ENCODE measurements at regions not wholly inside any gene's neighbourhood (a gene's known extent, or its start where the extent isn't known, plus 50 kb on each side); places are given as distances from the start of the nearest gene placed in this dataset.

DNA sequence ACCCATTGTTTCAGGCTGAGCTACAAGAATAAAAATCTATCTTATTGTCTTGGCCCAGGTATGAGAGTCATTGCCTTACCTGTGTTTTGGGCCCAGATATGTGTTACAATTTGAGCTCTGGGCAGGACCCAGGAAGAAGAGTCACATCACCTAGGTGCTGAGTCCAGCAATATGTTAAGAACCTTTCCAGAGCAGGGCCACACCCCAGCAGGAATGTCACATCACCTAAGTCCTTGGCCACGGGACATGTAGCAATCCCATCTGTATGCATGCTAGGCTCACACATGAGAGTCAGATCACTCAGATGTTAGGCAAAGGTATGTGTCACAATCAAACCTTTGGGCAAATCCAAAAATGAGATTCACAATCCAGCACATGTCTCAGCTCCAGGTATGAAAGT is 2103.5 kb downstream of the TP53TG3F start:
- intact Hi-C loops (cut with DNase I): no loop called here
- no peak overlapping the region for H3K27ac ChIP-seq
- no peak overlapping the region for H3K4me3 ChIP-seq
- DNase-seq (ENCODE audit: low spot score in 2 of 2): no peak
- H3K36me3 ChIP-seq: no peaks in the 10 kb centered on the region
- H3K4me1 ChIP-seq: no peaks in the 10 kb centered on the region
- no peaks in the 10 kb centered on the region for H3K27me3 ChIP-seq
- TF ChIP-seq, protein P1, sequence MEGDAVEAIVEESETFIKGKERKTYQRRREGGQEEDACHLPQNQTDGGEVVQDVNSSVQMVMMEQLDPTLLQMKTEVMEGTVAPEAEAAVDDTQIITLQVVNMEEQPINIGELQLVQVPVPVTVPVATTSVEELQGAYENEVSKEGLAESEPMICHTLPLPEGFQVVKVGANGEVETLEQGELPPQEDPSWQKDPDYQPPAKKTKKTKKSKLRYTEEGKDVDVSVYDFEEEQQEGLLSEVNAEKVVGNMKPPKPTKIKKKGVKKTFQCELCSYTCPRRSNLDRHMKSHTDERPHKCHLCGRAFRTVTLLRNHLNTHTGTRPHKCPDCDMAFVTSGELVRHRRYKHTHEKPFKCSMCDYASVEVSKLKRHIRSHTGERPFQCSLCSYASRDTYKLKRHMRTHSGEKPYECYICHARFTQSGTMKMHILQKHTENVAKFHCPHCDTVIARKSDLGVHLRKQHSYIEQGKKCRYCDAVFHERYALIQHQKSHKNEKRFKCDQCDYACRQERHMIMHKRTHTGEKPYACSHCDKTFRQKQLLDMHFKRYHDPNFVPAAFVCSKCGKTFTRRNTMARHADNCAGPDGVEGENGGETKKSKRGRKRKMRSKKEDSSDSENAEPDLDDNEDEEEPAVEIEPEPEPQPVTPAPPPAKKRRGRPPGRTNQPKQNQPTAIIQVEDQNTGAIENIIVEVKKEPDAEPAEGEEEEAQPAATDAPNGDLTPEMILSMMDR (IDR thresholded peaks at IDR 0.05): no peak
- no peaks in the 10 kb centered on the region for H3K9me3 ChIP-seq

GRCh38 chr16:35564148-35564547 is 2104.7 kb downstream of the TP53TG3F start:
- DNase-seq (ENCODE audit: low spot score in 2 of 2): no peak
- intact Hi-C loops (cut with DNase I): no loop called here
- no peaks in the 10 kb centered on the region for H3K9me3 ChIP-seq
- TF ChIP-seq, protein P1 (IDR thresholded peaks at IDR 0.05): no peak
- H3K36me3 ChIP-seq: no peaks in the 10 kb centered on the region
- no peaks in the 10 kb centered on the region for H3K27me3 ChIP-seq
- no peak overlapping the region for H3K27ac ChIP-seq
- H3K4me3 ChIP-seq: no peak overlapping the region
- H3K4me1 ChIP-seq: no peaks in the 10 kb centered on the region

- no peak for DNase-seq (ENCODE audit: low spot score in 2 of 2)
- H3K4me1 ChIP-seq: no peaks in the 10 kb centered on the region
- H3K36me3 ChIP-seq: no peaks in the 10 kb centered on the region
- H3K4me3 ChIP-seq: no peak overlapping the region
- H3K27ac ChIP-seq: no peak overlapping the region
- intact Hi-C loops (cut with DNase I): no loop called here
- TF ChIP-seq, protein P1 (IDR thresholded peaks at IDR 0.05): no peak
- H3K27me3 ChIP-seq: no peaks in the 10 kb centered on the region
- no peaks in the 10 kb centered on the region for H3K9me3 ChIP-seq
Measured at GRCh38 chr16:35564889-35565288, 2105.5 kb downstream of the TP53TG3F start.

GRCh38 chr16:35565626-35566025 is 2106.2 kb downstream of the TP53TG3F start:
- Histone ChIP-seq H3K27ac (no peak overlapping the region), H3K27me3 (no peaks in the 10 kb centered on the region), H3K36me3 (no peaks in the 10 kb centered on the region), H3K4me3 (no peak overlapping the region), H3K4me1 (no peaks in the 10 kb centered on the region), H3K9me3 (no peaks in the 10 kb centered on the region)
- DNase-seq (ENCODE audit: low spot score in 2 of 2): no peak
- intact Hi-C loops (cut with DNase I): no loop called here
- TF ChIP-seq, protein P1 (IDR thresholded peaks at IDR 0.05): no peak

DNA sequence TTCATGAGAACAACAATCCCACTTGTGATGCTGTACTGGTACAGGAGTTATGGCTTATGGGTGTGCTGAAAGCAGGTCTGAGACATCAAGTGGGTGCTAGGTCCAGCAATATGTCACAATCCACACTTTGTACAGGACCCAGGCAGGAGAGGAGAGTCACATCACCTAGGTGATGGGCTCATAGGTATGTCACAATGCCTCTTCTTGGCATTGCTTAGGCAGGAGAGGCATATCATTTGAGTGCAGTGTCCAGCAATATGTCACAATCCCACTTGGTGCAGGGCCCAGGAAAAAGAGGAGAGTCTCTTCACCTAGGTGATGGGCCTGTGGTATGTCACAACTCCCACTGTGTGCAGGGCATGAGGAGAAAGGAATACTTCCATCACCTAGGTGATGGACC is 2110.0 kb downstream of the TP53TG3F start:
- Histone ChIP-seq H3K27me3 (no peaks in the 10 kb centered on the region), H3K4me3 (no peak overlapping the region), H3K4me1 (no peaks in the 10 kb centered on the region), H3K9me3 (no peaks in the 10 kb centered on the region), H3K27ac (no peak overlapping the region), H3K36me3 (no peaks in the 10 kb centered on the region)
- intact Hi-C loops (cut with DNase I): no loop called here
- no peak for DNase-seq (ENCODE audit: low spot score in 2 of 2)
- TF ChIP-seq, protein P1 (IDR thresholded peaks at IDR 0.05): no peak

- Histone ChIP-seq H3K4me1 (no peaks in the 10 kb centered on the region), H3K27ac (no peak overlapping the region), H3K27me3 (no peaks in the 10 kb centered on the region), H3K36me3 (no peaks in the 10 kb centered on the region), H3K4me3 (no peak overlapping the region), H3K9me3 (peaks cover 0 to 4% of the 10 kb centered on the region in 2 donors)
- intact Hi-C loops (cut with DNase I): no loop called here
- no peak for DNase-seq (ENCODE audit: low spot score in 2 of 2)
- TF ChIP-seq, protein P1 (IDR thresholded peaks at IDR 0.05): no peak
Measured at GRCh38 chr16:35570946-35571345, 2111.5 kb downstream of the TP53TG3F start.
